GM19452 (cell line): ENCODE measurements at regions not wholly inside any gene's neighbourhood (a gene's known extent, or its start where the extent isn't known, plus 50 kb on each side); places are given as distances from the start of the nearest gene placed in this dataset.
"Not testable (repeated sequence)": the region's sequence is repeated elsewhere in the genome, so short reads cannot be mapped to it uniquely, and the experiment has no call there.

Experiments
- ATAC-seq: cut with Tn5 transposase; IDR thresholded peaks from one replicate; pipeline ENCODE4 v1.9.1; 2021; ENCODE audit not compliant: unreplicated experiment

GRCh38 chrX:66914080-66914479, 275.2 kb upstream of the EDA2R start:
- ATAC-seq, result no peak

GRCh38 chrX:66912417-66912816, 273.5 kb upstream of the EDA2R start:
- ATAC-seq, result no peak

- no peak for ATAC-seq
These were observed 263.2 kb upstream of the EDA2R start for GRCh38 chrX:66902081-66902480.

DNA sequence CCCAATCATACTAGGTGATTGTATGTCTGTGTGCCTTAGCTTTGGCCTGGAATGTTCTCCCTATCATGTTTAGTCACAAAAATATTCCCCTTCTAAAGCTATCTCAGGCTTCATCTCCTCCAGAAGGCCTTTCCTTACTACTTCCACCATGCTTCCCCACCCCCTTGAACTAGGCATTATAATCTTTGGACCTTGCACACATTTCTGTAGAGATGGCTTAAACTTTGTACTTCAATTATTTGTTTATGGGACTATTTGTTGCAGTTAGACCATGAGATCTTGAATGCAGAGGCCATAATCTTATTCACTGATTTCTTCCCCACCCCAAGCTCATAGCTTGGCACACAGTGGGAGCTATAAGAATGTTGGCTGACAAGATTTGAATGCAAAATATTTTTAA, 262.0 kb upstream of the EDA2R start:
- no peak for ATAC-seq

DNA sequence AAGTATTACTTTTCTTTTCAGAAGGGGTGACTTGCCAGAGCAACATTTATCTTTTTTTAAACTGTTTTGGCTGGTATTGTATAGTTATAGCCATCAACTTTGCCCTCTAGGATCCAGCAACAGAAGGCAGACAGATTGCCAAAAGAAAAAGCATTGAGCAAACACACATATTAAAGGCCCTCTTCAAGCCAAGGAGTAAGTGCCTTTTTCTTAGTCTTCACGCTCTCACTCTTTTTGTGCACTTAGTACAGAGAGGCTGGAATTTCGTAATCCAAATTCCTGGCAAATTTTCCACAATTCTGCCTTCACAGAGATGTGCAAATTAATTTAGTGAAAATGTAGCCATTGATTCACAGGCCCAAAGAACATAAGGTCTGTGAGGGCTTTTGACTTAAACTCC, 253.1 kb upstream of the EDA2R start:
- ATAC-seq, result no peak

DNA sequence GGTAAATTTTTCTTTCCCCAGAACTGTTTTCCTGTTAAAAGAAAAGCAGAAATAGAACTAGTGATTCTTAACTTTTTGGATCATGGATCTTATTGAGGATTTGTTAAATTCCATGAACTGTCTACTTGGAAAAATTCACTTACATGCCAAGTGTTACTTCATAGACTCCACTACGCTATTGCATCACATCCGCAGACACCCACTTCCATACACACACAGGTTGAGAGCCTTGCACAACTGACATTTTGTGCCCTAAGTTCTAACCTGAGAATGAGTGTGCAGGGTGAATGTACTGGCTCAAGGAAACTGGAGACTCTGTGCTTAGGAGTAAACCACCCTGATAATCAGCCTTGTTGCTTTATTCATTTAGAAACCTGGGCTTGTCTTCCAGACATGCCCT, 250.5 kb upstream of the EDA2R start:
- ATAC-seq, result no peak

GRCh38 chrX:66882101-66882500, 243.2 kb upstream of the EDA2R start:
- ATAC-seq, result no peak

GRCh38 chrX:66876776-66877175, 237.9 kb upstream of the EDA2R start:
- ATAC-seq, result no peak

GRCh38 chrX:66872771-66873170, 233.9 kb upstream of the EDA2R start:
- ATAC-seq, result no peak

GRCh38 chrX:66863721-66864120, 224.8 kb upstream of the EDA2R start:
- ATAC-seq, result no peak

DNA sequence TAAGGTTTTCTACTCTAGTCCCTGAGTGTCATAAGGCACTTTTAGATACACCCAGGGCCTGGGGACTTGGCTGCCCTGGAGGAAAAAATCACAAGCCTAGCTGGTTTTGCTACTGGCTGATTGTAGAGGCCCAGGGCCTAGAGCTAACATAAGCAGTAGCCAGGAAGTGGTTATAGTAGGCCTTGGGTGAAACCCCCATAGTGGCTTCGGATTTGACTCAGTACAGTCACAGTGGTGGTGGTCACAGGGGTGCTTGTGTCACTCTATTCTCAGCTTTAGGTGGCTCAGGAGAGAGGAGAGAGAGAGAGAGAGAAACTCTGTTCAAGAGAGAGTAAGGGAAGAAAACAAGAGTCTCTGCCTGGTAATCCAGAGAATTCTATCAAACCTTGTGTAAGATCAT, 194.5 kb upstream of the EDA2R start:
- peak; percentile 97 for ATAC-seq

GRCh38 chrX:66815227-66815626, 176.3 kb upstream of the EDA2R start:
- no peak for ATAC-seq

DNA sequence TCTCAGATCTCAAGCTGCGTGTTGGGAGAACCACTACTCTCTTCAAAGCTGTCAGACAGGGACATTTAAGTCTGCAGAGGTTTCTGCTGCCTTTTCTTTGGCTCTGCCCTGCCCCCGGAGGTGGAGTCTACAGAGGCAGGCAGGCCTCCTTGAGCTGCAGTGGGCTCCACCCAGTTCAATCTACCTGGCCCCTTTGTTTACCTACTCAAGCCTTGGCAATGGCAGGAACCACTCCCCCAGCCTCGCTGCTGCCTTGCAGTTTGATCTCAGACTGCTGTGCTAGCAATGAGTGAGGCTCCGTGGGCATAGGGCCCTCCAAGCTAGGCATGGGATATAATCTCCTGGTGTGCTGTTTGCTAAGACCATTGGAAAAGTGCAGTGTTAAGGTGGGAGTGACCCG, 155.6 kb upstream of the EDA2R start:
- ATAC-seq, result not testable (repeated sequence)

GRCh38 chrX:66766318-66766717, 127.4 kb upstream of the EDA2R start:
- ATAC-seq, result no peak

GRCh38 chrX:66760651-66761050, 121.8 kb upstream of the EDA2R start:
- no peak for ATAC-seq

- peak; percentile 66 for ATAC-seq
These were observed 117.8 kb upstream of the EDA2R start for GRCh38 chrX:66756717-66757116.

- no peak for ATAC-seq
These were observed 112.4 kb upstream of the EDA2R start for GRCh38 chrX:66751136-66751782.

DNA sequence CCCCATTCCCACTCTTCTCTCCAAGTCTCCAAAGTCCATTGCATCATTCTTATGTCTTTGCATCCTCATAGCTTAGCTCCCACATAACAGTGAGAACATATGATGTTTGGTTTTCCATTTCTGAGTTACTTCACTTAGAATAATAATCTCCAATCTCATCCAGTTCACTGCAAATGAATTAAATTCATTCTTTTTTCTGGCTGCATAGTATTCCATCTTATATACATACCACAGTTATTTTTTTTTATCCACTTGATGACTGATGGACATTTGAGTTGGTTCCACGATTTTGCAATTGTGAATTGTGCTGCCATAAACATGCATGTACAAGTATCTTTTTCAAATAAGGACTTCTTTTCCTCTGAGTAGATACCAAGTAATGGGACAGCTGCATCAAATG, 105.6 kb upstream of the EDA2R start:
- not testable (repeated sequence) for ATAC-seq

DNA sequence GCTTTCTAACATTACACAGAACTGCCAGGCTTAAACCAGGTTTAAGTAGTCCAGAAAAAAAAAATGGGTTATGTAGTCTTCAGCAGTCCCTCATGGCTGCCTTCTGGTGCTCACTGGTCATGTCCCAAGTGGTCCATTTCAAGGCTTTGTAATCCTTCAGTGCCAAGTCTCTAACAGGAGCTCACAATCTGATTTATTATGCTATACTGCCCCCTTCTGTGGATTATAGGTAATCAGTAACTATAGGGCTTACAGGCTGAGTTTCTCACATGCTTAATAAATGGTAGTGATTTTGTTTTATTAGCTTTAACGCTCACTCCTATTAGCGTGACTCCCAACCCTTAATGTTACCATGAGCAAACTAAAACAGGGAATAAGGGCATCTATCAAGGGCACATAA, 92.5 kb upstream of the EDA2R start:
- no peak for ATAC-seq

DNA sequence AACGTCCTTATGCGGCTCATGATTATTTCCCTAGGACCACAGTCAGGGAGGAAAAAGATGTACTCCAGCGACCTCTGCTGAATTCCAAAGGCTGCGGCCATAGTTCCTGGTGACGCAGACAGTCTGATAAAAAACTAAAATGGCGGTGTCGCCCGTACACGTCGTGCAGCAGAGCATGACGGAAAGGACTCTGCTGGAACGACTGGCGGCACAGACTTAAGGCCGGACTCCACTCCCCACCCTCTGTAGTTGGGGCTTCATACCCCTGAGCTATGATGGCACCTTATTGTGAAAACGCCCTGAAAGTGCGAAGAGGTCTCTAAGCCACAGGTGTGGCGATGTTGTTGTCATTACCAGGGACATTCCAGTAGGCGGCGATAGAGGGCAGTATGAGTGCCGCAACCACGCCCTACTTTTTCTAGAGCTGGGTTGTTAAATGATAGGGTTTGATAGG, 90.0 kb upstream of the EDA2R start:
- peak; percentile 82 for ATAC-seq

DNA sequence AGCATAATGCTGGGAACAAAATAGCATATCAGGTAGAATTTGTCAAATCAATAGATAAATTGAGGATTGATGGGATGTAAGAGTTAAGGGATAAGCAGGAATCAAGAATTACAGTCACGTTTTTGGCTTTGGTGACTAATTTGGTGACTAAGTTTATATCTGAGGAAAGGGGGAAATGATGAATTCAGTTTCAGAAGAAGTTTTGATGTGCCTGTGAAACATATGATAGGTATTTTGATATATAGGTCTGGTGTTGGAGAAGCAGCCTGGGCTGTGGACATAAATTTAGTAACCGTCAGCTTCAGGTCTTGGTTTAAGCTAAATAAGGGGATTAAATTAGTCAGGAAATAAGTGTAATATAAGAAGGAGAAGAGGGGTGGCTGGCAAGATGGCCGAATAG, 79.0 kb upstream of the EDA2R start:
- no peak for ATAC-seq

GRCh38 chrX:66698273-66699204, 59.7 kb upstream of the EDA2R start:
- no peak for ATAC-seq
